Lower leg skin (tissue), 4 donors: ENCODE measurements at regions not wholly inside any gene's neighbourhood (a gene's known extent, or its start where the extent isn't known, plus 50 kb on each side); places are given as distances from the start of the nearest gene placed in this dataset.
"Not testable (repeated sequence)": the region's sequence is repeated elsewhere in the genome, so short reads cannot be mapped to it uniquely, and the experiment has no call there.

Experiments used
- DNase-seq, 2 donors: peaks; one replicate each; pipeline ENCODE4 v3.0.0-alpha.2; 2019; ENCODE audit warnings: low spot score in 2 of 2
- H3K4me3 ChIP-seq: fragments of 200-600 bp; sonication (generic); 2 replicates; pipeline ENCODE4 v1.5.1; 2017; ENCODE audit warnings: mild to moderate bottlenecking, low read depth; ENCODE audit not compliant: poor library complexity, severe bottlenecking
- CTCF ChIP-seq, 3 donors: fragments of 450-650 bp; IDR thresholded peaks; one replicate each; pipeline ENCODE4 v1.5.1; 2016; ENCODE audit warnings: antibody characterized with exemption in 3 of 3, mild to moderate bottlenecking in 3 of 3, moderate library complexity in 2 of 3
- POLR2A ChIP-seq, 2 donors: fragments of 450-650 bp; IDR thresholded peaks; one replicate each; pipeline ENCODE4 v1.6.1; 2016 to 2017; ENCODE audit warnings: antibody characterized with exemption in 2 of 2, mild to moderate bottlenecking in 1 of 2, moderate library complexity in 1 of 2
- WGBS, 2 donors: methylation state at CpG; one replicate each; pipeline ENCODE4 v1.1.5; 2018; 5-methylcytosine and 5-hydroxymethylcytosine counted together
- intact Hi-C: fragments of 100-400 bp; cut with DNase I; formaldehyde crosslinking; loops from one replicate; pipeline ENCODE4 v1.15.0; 2023; ENCODE audit warnings: low total_unique reads

- H3K4me3 ChIP-seq = no peak overlapping the region
- 85 to 96% methylated on average over 4 of the region's 4 CpGs for WGBS, 2 donors
- intact Hi-C loops = no loop called here
- TF ChIP-seq POLR2A (IDR thresholded peaks at IDR 0.05) = no peak
- DNase-seq = no peak
Observed at GRCh38 chr10:7056216-7056615, 354.6 kb downstream of the SFMBT2 start.

- TF ChIP-seq CTCF (IDR thresholded peaks at IDR 0.05) (no peak), POLR2A (IDR thresholded peaks at IDR 0.05) (no peak)
- H3K4me3 ChIP-seq = no peak overlapping the region
- intact Hi-C loops = no loop called here
- DNase-seq = no peak
- WGBS, 2 donors = 74 to 76% methylated on average over 6 of the region's 6 CpGs
Observed at GRCh38 chr10:7054915-7055314, 355.9 kb downstream of the SFMBT2 start.

- 67 to 79% methylated on average over 3 of the region's 3 CpGs for WGBS, 2 donors
- DNase-seq = no peak
- TF ChIP-seq POLR2A (IDR thresholded peaks at IDR 0.05) (no peak), CTCF (IDR thresholded peaks at IDR 0.05) (no peak)
- intact Hi-C loops = no loop called here
- H3K4me3 ChIP-seq = no peak overlapping the region
Observed at GRCh38 chr10:7053195-7053594, 357.6 kb downstream of the SFMBT2 start.

- H3K4me3 ChIP-seq, intact Hi-C loops, DNase-seq: not testable (repeated sequence)
- 95% methylated on average over 3 of the region's 3 CpGs for WGBS, 2 donors
Observed at GRCh38 chr10:7050024-7050423, 360.8 kb downstream of the SFMBT2 start.

- WGBS, 2 donors = 84 to 85% methylated on average over 6 of the region's 6 CpGs
- intact Hi-C loops = no loop called here
Observed at GRCh38 chr10:7048061-7048460, 362.8 kb downstream of the SFMBT2 start.

GRCh38 chr10:7046615-7047014, 364.2 kb downstream of the SFMBT2 start:
- TF ChIP-seq CTCF (IDR thresholded peaks at IDR 0.05) (no peak), POLR2A (IDR thresholded peaks at IDR 0.05) (no peak)
- DNase-seq = no peak
- H3K4me3 ChIP-seq = no peak overlapping the region
- intact Hi-C loops = no loop called here
- WGBS, 2 donors = 72 to 75% methylated on average over 2 of the region's 2 CpGs

More at GRCh38 chr10:7048061-7048460, 362.8 kb downstream of the SFMBT2 start:
- no peak for TF ChIP-seq CTCF (IDR thresholded peaks at IDR 0.05)
- TF ChIP-seq POLR2A (IDR thresholded peaks at IDR 0.05) = no peak
- DNase-seq = no peak
- no peak overlapping the region for H3K4me3 ChIP-seq

GRCh38 chr10:7045891-7046599, 364.8 kb downstream of the SFMBT2 start:
- 75 to 78% methylated on average over 4 of the region's 4 CpGs for WGBS, 2 donors
- no peak for DNase-seq
- intact Hi-C loops = no loop called here
- no peak overlapping the region for H3K4me3 ChIP-seq
- TF ChIP-seq POLR2A (IDR thresholded peaks at IDR 0.05) = no peak
- TF ChIP-seq CTCF (IDR thresholded peaks at IDR 0.05) = no peak
